ENCODE measurements at regions not wholly inside any gene's neighbourhood (a gene's known extent, or its start where the extent isn't known, plus 50 kb on each side); places are given as distances from the start of the nearest gene placed in this dataset.

DNA sequence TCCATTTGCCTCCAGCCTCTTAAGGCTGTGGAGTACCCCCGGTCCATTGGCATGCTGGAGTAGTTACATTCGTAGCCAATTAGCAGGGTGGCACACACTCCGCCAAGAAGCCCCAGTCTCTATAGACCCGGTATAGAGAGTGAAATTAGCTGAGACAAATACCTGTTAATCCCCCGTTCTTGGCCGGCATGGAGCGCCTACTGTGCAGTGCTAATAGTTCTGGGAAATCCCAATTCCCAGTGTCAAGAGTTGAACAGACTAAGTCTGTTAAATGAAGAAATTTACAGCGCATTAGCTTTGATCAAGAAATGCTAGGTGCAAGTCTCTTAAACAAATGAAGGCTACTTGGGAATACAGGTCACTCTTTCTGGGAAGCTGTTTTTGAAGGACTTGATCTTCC lies 127.8 kb upstream of the ARX start:
- WGBS, 2 donors, result 70 to 76% methylated on average over 8 of the region's 8 CpGs
- no peak for DNase-seq (ENCODE audit: low spot score in 2 of 2)

DNA sequence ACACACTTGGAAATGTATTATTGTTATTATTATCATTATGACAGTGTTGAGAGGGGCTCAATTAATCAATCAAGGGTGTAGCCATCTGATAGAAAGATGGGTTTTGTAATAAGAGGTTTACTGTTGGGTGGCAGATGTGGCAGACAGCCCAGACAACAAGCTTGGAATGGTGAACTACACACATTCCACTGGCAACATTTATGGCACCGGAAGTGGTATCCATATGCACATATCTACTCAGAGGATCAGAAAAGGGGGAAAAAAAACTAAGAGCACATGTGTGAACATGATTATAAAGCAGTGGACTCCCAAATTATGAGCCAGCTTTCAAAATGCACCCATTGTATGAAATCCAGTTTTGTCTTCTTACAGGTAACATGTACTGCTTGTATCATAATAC lies 125.9 kb upstream of the ARX start:
- H3K4me3 ChIP-seq (ENCODE audit: low read depth, poor library complexity, severe bottlenecking), result no peak overlapping the region
- TF ChIP-seq, protein P1, sequence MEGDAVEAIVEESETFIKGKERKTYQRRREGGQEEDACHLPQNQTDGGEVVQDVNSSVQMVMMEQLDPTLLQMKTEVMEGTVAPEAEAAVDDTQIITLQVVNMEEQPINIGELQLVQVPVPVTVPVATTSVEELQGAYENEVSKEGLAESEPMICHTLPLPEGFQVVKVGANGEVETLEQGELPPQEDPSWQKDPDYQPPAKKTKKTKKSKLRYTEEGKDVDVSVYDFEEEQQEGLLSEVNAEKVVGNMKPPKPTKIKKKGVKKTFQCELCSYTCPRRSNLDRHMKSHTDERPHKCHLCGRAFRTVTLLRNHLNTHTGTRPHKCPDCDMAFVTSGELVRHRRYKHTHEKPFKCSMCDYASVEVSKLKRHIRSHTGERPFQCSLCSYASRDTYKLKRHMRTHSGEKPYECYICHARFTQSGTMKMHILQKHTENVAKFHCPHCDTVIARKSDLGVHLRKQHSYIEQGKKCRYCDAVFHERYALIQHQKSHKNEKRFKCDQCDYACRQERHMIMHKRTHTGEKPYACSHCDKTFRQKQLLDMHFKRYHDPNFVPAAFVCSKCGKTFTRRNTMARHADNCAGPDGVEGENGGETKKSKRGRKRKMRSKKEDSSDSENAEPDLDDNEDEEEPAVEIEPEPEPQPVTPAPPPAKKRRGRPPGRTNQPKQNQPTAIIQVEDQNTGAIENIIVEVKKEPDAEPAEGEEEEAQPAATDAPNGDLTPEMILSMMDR (IDR thresholded peaks at IDR 0.05), result no peak
- TF ChIP-seq POLR2A (IDR thresholded peaks at IDR 0.05), result no peak
- intact Hi-C loops (cut with DNase I; ENCODE audit: low total_unique reads), result no loop called here
- 7 to 30% methylated on average over 1 of the region's 1 CpG for WGBS, 2 donors
- no peak for DNase-seq (ENCODE audit: low spot score in 2 of 2)

More for the DNA sequence above, 127.8 kb upstream of the ARX start:
- TF ChIP-seq, protein P1 (IDR thresholded peaks at IDR 0.05), result no peak
- TF ChIP-seq POLR2A (IDR thresholded peaks at IDR 0.05), result no peak
- H3K4me3 ChIP-seq (ENCODE audit: low read depth, poor library complexity, severe bottlenecking), result no peak overlapping the region
- intact Hi-C loops (cut with DNase I; ENCODE audit: low total_unique reads), result no loop called here

DNA sequence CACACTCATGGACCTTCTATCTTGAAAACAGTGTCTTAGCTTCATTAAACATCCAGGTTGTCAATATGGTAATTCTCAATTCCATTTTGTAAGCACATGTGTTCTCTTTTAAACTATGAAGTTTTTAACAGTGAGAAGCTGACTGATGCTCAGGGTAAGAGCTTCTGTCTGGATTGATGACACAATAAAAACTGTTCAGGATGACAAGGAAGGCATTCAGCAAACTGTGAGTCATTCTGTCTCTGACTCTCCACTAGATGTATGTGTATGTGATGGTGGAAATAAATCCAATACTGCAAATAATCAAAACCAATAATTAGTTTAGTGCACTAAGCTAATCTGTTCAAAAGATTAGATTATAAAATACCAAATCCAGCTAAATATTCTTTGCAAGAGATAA lies 115.3 kb upstream of the ARX start:
- H3K4me3 ChIP-seq (ENCODE audit: low read depth, poor library complexity, severe bottlenecking), result no peak overlapping the region
- intact Hi-C loops (cut with DNase I; ENCODE audit: low total_unique reads), result no loop called here
- no peak for DNase-seq (ENCODE audit: low spot score in 2 of 2)
- TF ChIP-seq, protein P1 (IDR thresholded peaks at IDR 0.05), result no peak
- TF ChIP-seq POLR2A (IDR thresholded peaks at IDR 0.05), result no peak

DNA sequence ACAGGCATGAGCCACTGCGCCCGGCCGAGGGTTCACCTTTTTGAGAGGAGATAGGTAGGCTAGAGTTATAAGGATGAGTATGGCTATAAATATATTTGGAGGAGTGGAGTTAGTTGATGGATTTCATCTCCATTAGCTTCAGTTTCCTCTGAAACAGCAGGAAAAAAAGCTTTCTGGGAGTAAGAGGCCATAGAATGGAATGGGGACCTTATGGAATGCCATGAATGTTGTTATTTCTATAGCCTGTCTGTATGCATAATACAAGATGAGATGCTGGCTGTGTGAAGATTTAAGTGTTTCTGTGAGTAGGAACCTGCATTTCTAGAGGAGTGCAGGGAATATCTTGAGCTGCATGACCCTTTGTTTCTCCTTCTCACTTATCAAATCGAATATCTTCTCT lies 114.9 kb upstream of the ARX start:
- no peak overlapping the region for H3K4me3 ChIP-seq (ENCODE audit: low read depth, poor library complexity, severe bottlenecking)
- WGBS, 2 donors, result 81 to 82% methylated on average over 4 of the region's 4 CpGs
- intact Hi-C loops (cut with DNase I; ENCODE audit: low total_unique reads), result no loop called here
- no peak for DNase-seq (ENCODE audit: low spot score in 2 of 2)
- TF ChIP-seq, protein P1 (IDR thresholded peaks at IDR 0.05), result no peak
- no peak for TF ChIP-seq POLR2A (IDR thresholded peaks at IDR 0.05)

DNA sequence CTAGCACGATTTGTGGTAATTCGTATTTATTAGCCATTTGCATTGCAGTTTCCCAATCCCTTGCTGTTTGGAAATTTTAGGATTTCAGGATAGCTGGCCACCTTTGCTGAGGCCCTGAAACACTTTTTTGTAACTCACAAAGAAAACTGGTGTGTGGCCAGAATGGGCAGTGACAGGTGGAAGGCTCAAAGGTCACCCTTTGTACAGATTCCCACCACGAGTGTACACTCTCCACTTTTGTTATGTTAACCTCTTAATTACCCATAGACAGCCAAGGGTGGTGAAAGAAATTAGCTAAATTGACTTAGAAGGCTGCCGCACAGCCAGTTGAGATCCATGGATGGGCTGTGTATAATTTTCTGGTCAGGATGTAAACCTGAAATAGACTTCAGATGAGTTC lies 109.7 kb upstream of the ARX start:
- intact Hi-C loops (cut with DNase I; ENCODE audit: low total_unique reads), result no loop called here
- 71 to 73% methylated on average over 4 of the region's 4 CpGs for WGBS, 2 donors
- DNase-seq (ENCODE audit: low spot score in 2 of 2), result no peak
- H3K4me3 ChIP-seq (ENCODE audit: low read depth, poor library complexity, severe bottlenecking), result no peak overlapping the region
- TF ChIP-seq, protein P1 (IDR thresholded peaks at IDR 0.05), result no peak
- no peak for TF ChIP-seq POLR2A (IDR thresholded peaks at IDR 0.05)

DNA sequence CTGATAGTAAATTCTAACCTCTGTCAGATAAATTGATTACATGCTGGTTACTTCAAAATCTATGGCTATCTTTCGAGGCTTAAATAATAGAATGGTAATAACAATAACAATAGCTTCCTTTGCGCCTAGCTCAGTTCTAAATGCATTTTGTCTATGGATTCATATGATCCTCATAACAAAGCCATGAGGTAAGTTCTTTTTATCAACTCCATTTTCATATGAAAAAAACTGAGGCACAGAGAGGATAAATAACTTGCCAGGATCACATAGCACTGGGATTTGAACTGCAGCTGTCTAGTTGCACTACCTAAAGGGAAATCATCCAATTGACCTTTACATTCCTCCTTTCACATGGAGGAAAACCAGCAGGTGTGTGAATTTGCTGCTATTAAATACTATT lies 108.6 kb upstream of the ARX start:
- 92 to 94% methylated on average over 2 of the region's 2 CpGs for whole genome bisulfite sequencing, 2 donors

More for the DNA sequence above, 108.6 kb upstream of the ARX start:
- no peak for DNase-seq (ENCODE audit: low spot score in 2 of 2)
- no peak overlapping the region for H3K4me3 ChIP-seq (ENCODE audit: low read depth, poor library complexity, severe bottlenecking)
- intact Hi-C loops (cut with DNase I; ENCODE audit: low total_unique reads), result no loop called here
- no peak for TF ChIP-seq POLR2A (IDR thresholded peaks at IDR 0.05)
- TF ChIP-seq, protein P1 (IDR thresholded peaks at IDR 0.05), result no peak

All from lower leg skin (tissue), 4 donors.